GM21381 (cell line): ENCODE measurements at regions not wholly inside any gene's neighbourhood (a gene's known extent, or its start where the extent isn't known, plus 50 kb on each side); places are given as distances from the start of the nearest gene placed in this dataset.
A peak's percentile ranks its signal among the peaks of the same experiment; 100 is the strongest.
"Not testable (repeated sequence)": the region's sequence is repeated elsewhere in the genome, so short reads cannot be mapped to it uniquely, and the experiment has no call there.

Experiments
- ATAC-seq: cut with Tn5 transposase; IDR thresholded peaks from one replicate; pipeline ENCODE4 v1.9.1; 2021; ENCODE audit warnings: mild to moderate bottlenecking, moderate library complexity; ENCODE audit not compliant: unreplicated experiment

DNA sequence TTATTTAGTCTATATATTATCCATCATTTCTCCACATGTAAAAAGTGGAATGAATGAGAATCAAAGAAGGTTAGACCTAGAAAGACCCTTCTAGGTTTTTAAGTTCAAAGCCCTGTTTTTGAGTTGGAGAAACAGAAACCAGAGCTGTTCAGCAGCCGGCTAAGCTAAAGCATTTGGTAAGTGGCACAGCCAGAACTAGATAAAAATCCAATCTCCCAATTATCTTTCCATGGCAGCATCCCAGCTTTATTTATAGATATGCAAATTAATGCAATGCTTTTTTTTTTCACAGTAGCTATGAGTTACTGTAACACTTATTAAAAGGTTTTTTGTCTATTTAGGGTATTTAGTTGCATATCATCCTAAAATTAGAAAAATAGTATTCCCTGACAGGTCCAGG, 85.1 kb downstream of the NIBAN1 start:
- no peak for ATAC-seq

DNA sequence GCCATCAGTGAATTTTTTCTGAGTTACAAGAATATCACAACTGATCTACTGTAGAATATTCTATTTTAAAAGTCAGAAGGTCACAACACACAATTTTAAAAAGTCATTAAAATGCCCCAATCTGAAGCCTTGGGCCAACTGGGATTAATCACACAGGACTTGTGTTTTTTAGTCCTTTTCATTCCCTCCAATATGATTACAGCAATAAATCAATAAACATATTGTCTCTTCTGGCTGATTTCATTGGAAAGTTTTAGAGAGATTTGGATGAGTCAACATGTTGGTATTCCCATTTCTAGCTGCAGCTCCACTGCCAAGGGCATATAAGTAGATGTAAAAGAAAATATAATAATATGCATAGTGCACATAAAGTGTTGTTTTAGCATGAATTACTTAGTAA, 85.8 kb downstream of the NIBAN1 start:
- no peak for ATAC-seq

DNA sequence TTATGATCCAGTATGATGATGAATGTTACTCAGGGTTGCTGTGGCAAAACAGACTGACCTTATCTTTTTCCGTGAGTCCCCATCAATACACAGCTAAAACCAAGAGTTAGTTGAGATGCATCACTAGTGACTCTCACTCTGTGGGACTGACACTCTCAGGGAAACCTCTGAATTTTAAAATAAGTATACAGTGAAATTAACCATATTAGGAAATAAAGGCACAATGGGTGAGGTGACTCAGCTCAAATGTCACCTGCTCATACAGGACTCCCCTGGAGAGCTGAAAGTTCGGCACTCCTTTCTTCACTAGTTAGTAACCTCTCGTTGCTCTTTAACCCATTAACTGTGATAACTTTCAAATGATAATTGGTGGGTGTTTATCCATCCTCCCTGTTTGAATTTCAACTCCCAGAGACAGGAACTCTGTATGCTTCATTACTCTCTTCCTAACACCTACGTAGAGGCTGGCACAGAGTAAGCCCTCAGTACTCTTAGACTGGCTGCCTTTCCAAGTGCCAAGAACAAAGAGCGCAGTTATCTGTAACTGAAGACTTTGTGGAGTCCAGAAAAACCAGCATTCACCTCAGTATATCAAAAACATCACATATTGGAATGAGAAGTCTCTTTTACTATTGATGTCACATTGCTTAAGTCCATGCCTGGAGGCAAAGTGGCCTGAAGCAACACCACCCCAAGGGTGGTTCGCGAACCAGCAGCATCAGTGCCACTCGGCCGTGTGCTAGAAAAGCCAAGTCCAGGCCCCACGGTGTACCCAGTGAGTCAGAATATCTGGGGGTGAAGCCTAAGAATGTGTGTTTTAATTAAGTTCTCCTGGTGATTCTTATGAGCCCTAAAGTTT, 91.1 kb downstream of the NIBAN1 start:
- peak; percentile 31 for ATAC-seq

DNA sequence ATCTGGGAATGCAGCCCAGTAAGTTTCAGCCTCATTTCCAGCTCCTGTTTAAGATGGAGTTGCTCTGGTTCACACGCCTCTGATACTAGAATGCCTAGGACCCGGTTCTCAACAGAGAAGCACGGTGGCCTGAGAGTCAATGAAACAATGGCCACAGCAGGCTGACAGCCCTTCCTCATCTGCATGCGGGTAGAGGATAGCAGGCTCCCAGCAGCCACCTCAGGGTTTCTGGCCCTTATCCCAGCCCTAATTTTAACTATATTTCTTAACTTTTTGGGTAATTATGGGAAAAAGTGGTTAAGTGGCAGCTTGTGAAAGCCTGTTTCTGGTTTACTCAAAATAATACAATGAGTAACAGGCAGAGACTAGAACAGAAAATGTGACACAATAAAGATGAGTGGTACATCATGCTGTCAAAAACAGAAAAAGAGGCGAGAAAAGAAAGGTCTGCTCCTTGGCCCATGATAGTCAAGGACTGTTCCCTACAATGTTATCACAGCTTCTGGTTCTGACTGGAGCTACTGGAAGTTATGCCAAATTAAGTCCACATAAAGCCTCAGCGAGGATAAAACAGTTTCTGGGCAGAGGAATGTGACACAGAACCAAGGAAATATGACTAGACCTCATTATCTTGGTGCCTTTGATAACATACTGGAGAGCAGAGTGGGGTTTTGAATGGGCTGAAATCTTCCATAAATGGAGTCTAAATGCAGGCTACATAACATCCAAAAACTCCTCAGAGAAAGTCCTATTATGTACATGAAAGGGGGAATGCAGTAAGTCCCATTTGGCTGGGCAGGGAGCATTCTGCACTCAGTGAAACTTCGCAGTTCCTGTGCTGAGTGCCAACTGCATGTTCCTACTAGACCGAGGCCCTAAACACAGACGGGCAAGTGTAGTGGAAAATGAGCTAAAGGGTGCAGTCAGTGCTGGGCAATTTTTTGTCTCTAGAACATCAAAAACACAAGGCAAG, 92.1 kb downstream of the NIBAN1 start:
- peak; percentile 70 for ATAC-seq

DNA sequence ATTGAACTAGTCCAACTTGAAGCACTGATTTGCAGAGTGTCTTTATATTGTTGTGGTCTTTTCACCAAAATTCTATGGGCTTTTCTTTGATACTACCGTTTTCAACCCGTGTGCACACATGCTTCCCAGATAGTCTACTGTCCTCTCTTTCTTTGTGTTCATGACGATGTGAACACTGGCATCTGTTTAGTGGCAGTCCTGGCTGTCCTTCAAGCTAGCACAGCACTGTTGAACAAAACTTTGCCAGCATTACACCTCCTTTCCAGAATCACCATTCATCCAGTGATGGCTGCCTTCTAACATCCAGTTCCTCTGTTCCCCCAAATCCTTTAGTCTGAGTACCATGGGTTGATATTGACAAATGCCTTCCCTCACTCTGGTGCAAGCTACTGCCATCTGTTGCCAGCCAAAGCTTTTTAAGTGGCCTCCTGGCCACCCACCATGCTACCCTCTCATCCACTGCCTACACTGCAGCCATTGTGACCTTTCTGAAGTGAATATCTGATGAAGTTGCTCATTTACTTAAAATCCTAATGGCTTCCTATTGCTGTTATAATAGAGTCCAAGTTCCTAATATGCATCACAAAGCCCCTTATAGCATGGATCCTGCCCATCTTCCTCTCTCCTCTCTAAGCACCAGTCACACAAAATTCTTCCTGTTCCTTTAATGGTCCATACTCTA, 94.3 kb downstream of the NIBAN1 start:
- no peak for ATAC-seq

DNA sequence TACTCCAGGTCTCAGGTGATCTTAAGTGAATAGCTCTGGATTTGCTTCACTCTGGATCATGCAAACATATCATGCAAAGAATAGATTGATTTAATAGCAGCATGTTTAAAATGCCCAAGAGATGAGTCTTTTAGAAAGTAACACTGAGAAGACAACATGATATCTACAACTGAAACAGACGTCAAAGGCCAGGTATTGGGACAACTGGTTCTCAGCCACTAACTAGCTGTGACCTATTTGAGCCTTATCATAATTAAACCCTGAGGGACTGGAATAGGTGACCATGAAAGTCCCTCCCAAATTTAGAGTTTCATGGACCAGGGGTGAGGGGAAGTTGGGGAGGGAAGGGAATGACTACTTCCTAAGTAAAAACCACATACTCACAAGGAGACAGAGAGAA, 95.7 kb downstream of the NIBAN1 start:
- no peak for ATAC-seq

DNA sequence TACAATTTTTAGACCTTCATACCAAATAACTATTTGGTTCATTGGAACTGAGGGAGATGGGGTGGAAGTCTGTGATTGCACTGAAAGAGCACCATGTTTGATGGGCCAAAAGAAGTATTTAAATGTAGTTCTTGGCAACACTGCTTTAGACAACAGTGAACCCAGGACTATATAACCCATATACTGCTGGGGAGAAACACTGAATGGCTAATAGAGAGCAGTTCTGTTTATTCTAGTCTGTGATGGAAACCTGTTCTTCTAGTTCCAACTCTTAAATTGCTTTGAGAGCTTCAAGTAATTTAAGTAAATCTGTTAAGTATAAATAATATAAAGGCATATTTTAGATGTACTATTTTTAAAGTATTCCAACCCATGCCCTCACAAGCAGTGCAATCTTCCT, 96.3 kb downstream of the NIBAN1 start:
- ATAC-seq: no peak

DNA sequence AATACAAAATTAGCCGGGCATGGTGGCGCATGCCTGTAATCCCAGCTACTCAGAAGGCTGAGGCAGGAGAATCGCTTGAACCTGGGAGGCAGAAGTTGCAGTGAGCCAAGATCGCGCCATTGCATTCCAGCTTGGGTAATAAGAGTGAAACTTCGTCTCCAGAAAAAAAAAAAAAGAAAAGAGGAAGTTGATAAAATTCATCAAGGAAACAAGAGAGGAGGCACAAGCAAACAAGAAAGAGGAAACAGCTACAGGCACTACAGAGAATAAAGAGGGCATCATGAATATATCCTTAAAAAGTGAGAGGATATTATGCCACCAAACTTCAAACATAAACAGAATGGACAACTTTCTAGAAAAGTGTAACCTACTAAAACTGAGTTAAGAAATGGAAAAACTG, 98.3 kb downstream of the NIBAN1 start:
- not testable (repeated sequence) for ATAC-seq

DNA sequence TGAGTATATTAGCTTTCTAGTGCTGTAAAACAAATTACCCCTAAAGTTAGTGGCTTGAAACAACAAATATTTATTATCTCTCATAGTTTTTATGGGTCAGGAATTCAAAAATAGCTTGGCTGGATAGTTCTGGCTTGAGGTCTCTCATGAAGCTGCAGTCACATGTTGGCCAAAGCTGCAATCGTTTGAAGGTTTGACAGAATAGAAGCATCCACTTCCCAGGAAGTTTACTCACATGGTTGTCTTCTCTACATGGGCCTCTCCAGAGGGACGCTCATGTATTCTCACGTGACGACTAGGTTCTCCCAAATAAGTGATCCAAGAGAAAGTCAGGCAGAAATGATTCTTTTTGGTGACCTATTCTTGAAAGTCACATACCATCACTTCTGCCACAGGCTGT, 99.1 kb downstream of the NIBAN1 start:
- no peak for ATAC-seq

DNA sequence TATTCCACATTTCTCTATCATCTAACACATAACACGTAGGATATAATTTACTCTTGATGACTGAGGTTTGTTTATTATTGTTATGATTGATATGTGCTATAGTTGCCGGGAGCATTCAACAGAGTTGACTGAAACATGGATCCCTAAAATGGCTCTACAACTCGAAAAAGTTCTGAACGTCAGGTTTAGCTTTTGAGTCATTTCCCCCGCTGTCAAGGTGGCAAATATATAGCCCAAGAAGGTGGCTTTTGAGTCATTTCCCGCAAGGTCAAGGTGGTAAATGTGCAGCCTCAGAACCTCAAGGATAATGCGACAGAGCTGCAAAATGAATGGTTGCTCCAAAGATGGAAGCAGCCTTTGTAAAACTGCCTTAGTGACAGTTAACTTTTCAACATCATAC, 104.0 kb downstream of the NIBAN1 start:
- no peak for ATAC-seq

DNA sequence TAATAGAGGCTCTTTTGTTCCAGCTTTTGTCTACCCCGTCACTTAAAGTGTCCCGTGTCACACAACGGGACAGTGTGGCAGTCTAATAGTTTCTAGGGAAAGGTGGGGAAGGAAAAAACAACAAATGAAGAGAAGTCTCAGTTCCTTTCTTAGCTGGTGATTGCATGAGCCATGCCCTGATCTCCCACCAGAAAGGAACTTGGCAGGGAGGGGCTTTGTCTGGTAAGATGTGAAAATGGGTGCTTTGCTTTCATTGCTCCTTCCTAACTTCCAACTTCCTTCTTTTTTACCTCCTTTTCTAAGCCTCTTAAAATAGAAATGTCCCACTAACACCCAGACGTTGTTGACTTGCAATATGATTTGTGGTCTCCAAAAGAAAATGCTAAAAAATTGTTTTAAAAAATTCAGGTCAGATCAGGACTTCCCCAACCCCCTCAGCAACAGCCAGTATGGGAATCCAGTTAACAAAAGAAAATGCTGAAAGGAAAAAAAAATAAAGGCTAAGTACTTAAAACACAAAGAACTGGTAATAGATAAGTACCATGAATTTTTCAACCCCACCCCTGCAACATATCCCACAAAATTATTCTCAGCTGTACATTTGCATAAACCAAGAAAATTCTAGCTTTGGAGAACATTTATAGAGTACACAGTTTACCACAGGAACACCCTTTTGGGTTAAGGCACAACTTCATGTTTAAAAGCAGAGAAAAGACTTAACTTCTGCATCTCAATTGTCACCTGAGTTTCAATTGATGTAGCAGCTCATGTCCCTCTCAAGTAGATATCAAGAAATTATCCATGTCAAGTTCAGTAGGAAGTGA, 106.2 kb downstream of the NIBAN1 start:
- ATAC-seq: no peak

DNA sequence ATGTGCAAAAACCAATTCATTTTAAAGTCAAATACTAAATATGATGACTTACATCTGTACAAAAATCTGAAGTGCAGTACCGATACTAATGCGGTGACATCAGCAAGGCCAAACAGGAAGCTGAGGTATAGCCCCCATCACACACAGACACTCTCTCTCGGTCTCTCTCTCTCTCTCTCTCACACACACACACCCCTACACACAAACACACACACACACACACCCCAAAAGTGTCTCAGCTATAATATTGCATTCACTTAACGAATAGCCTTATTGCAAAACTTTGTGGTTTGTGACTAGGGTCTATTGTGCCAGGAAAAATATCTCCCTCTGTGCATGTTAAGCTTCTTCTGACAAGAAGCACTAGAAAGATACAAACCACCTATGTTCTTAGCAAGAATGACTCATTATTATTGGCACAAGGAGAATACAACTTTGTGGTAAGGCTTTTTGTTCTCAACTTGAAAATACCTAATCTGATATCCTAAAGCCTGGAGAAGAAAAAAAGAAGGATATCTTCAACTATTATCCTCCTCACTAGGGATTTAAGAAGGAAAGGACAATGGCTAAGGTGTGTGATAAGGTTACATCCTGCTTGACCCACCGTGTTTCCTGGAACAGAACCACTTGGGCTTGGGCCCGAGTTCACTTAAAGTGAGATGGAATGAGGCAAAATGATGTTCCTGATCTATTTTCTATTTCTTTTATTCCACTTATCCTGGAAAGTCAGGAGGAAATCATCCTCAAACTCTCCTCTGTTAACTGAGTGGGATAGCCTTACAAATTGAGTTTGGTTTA, 107.1 kb downstream of the NIBAN1 start:
- peak; percentile 95 for ATAC-seq

DNA sequence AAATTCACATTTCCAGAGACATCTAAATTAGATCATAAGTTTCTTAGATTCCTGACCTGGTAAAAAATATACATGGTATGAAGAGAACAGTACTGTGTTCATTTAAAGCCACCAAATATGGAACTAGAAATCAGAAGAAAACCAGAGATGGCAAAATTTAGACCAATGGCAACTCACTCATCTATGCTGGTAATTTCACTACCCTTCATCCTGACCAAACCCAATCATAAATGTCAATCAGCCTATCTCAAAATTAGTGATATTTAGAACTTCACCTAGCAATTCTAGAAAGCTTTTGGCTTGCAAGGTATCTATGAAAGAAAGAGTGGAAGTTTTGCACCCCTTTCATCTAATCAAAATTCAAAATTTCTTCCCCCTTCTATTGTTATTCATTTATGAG, 107.7 kb downstream of the NIBAN1 start:
- ATAC-seq: peak; percentile 22

DNA sequence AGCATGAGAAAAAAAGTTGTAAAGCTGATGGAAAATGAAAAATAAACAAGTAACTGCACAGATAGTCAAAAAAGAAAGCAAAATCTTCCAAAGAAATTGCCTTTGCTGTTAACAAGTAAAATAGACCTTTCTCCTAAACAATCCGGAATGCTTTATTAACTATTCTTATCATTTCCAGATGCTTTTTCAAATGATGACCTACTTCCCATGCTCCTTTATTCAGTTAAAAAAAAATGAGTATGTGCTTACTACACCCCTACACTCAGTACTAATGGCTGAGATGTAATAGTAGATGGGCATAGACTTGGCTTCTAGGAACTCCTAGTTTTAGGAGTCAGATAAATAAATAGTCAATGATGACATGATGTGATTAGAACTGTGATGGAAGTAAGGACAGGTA, 108.5 kb downstream of the NIBAN1 start:
- no peak for ATAC-seq

DNA sequence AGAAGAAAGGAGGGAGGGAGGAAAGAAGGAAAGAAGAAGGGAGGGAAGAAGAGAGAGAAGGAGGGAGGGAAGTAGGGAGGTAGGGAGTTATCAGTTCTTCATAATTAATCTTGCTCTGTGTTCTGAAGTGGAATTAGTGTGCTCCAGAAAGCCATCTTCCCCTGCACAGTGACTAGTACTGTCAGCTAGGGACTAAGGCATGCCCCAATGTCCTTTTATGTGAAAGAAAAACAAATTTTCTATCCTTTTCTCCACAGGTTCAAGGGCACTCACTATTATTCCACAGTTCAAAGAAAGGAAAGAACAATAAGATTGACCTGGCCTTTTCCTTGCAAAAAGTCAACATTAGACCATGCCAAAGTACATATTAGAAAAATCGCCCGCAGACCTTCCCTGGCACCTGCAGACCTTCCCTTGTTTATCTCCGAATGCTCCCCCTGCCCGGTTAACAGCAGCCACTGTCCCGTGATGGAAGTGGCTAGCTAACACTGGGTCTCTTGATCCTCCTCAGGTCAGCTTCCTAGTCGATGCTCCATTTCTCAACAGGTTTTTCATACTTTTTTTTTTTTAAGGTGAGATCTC, 107.2 kb upstream of the EDEM3 start:
- ATAC-seq: no peak

DNA sequence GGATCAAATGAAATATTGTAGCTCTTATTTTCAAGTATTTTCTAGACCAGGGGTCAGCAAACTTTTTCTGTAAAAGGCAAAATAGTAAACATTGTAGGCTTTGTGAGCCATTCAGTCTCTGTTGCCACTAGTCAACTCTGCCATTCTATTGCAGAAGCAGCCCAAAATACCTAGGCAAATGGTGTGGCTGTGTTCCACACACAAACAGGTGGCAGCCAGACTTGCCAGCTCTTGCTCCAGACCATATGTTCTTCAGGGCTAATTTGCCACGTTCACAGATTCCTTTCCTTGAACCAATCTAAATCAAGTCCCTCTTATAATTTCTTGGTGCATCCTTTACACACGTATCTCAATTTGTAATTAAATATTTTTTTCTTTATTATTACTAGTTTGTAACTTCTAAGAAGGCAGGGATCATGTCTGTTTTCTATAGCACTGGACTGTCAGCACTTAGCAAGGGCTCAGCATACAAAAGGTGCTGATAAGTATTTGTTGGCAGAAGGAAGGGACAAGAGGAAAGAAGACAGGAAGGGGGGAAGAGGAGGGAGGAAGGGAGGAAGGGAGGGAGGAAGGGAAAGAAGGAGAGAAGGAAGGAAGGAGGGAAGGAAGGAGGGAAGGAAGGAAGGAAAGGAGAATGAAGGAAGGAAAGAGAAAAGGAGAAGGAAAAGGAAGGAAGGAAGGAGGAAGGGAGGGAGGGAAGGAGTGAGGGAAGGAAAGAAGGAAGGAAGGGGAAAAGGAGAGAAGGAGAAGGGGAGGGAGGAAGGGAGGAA, 106.5 kb upstream of the EDEM3 start:
- ATAC-seq: peak; percentile 68

DNA sequence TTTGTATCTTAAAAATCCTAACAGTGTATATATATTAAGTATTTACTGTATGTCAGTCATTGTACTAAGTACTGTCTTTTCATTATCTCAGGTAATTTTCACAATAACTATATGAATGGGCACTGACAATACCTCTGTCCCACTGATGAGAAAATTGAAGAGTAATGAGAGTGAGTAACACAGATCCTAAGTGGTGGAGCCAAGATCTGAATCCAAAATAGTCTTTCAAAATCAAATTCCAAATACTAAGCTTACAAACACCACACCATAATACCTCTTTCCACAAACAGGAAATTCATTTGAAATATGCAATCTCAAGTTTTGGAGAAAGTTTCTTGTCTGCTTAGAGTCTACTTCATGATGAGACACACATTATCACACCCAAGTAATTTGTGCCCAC, 105.9 kb upstream of the EDEM3 start:
- peak; percentile 7 for ATAC-seq

DNA sequence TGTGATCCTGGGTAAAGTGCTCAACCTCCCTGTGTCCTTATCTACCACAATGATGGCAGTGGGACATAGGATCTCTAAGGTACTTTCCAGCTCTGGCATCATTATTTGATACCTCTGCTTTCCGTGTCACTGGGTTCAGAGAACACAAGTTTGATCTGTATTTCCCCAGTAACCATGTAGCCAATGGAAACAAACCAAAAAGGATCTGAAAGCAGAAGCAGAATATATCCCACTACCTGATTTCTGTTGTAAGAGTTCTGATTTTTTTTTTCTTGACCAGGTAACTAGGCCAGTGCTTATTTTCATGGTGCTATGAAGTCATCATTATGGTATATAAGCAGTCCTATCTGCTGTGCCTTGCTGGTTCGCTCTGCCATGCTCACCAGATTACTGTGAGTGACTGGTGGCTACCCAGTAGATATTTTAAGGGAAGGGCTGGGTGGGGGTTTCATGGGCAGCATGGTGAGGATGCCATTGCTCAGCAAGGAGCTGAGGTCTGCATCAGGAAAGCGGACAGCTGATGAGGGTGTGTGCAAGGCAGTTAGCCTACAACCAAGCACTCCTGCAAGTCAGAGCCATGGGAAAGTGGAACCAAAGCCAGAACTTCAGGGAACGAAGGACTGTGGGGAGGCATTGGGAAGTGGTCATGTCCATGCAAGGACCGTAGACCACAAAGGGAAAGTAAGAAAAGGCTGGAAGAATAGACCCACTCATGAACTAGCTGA, 104.9 kb upstream of the EDEM3 start:
- peak; percentile 52 for ATAC-seq
